HG02759 (cell line): ENCODE measurements at regions not wholly inside any gene's neighbourhood (a gene's known extent, or its start where the extent isn't known, plus 50 kb on each side); places are given as distances from the start of the nearest gene placed in this dataset.

ENCODE experiments used
- ATAC-seq: cut with Tn5 transposase; IDR thresholded peaks from one replicate; pipeline ENCODE4 v1.9.1; 2021; ENCODE audit warnings: mild to moderate bottlenecking, moderate library complexity; ENCODE audit not compliant: unreplicated experiment

- ATAC-seq, result no peak
These were observed 128.4 kb upstream of the JAG1 start for GRCh38 chr20:10802236-10802635.

DNA sequence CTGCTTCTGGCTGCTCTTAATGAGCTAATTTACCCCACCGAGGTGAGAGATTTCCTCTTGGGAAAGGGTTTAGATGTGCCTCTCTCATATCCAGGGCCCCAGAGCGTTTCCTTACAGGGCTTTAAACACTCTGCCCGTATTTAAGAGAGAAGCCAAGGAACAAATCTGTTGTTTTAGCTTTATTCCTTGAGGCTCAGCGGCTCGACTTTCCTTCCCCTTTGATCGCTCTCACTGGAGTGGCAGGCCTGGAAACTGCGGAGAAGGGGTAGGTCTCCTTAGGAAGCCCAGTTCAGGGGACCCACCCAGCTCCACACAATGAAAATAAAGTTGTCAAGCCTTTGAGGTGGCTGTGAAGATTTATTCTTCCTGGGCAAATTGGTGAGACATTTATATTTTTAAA lies 132.0 kb upstream of the JAG1 start:
- no peak for ATAC-seq

DNA sequence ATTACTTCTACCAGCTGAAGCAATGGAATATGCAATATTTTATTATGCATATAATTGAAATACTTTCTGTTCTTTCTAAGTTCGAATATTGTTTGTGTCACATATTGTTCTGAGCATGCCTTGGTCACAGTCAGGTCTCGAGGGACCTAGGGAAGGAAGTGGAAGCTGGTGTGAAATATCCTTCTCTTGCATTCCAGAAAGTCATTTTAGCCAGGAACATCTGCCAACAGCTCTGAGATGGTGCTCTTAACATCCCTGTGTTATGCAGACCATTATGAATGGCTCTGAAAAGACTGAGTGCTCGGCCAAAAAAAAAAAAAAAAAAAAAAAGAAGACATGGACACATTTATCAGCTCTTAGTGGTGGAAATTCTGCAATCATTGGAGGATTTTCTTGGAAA lies 132.7 kb upstream of the JAG1 start:
- ATAC-seq, result no peak

DNA sequence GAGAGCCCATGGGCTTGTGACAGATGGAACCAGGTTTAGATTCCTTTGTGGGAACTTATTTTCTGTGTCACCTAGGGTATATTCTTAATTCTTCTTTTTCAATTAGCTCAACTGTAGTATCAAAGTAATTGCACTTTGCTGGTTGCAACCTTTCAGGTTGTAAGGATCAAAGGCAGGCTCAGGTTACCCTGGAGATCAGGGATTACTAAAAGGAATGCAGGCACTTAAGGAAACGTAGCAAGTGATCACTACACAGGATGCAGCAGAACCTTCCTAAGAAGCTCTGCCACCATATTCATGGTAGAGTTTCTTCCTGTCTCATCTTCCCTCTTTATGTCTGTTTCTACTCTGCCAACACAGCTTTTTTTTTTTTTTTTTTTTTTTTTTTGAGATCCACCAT lies 133.2 kb upstream of the JAG1 start:
- no peak for ATAC-seq

GRCh38 chr20:10812759-10813327 lies 139.0 kb upstream of the JAG1 start:
- ATAC-seq, result no peak

- ATAC-seq, result no peak
These were observed 149.8 kb upstream of the JAG1 start for GRCh38 chr20:10823585-10823984.

DNA sequence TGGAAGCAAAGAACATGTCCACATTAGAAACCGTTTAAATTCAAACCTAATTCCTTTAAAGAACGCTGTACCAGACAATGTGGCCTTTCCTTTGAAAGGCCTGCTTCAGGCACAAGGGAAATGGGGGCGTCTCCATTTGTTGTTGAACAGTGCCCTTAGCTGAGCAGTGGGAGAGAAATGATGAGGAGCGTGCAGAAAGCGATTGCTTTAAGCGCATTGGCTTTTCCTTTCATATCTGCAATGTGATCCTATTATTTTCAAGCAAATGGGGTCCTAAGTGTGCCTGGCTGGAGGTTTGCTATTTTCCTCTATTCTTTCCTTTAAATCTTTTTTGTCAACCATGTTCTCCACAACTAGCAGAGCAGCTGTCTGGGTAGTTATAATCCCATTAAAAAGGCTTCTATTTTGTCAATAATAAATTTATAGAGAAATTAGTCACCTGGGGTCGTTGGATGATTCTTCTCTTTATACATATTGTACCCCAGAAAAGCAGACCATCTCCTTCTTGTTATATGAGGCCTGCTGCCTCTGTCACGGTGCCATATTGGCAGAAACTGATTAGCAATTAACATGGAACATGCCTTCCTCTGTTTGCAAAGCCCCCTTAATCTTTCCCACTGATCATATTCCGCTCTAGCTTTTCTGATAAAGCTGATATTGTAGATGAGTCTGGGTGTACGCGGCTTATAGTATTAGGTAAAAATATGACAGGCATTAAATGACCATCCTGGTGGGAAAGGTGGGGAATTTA lies 151.1 kb upstream of the JAG1 start:
- ATAC-seq, result no peak

GRCh38 chr20:10826111-10826510 lies 152.3 kb upstream of the JAG1 start:
- no peak for ATAC-seq

DNA sequence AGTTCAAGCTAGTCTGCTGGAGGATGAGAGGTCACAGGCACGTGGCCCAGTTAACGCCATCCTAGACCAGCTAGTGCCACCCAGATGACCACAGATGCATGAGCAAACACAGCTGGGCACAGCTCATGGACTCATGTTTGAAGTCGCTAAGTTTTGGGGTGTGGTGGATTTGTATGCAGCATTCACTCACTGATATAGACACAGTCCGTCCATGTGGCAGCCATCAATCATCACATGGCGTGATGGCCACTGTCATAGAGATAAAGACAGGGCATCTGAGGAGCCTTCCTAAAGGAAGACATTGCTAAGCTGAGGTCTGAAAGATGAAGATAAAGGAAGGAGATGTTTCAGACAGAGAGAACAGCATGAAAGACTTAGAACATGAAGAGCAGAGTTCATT lies 154.4 kb upstream of the JAG1 start:
- ATAC-seq, result no peak

DNA sequence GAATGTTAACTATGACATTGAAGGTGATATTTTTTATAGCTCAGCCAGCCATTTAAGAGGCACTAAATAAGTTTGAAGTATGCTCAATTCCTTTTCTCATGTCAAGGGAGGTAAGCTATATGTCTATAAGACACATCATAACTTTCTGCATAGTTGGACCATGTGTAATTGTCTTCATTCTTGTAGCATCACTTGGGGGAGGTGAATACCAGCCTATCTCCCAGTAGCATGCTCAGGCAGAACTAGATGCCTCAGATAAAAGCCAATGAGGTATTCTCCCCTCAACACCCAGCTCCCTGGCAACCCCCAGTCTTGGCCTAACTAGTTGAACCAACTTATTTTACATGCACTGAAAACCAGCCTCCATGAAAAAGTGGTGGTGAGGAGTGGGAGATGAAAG lies 158.3 kb upstream of the JAG1 start:
- ATAC-seq, result no peak

- ATAC-seq, result no peak
These were observed 164.1 kb upstream of the JAG1 start for GRCh38 chr20:10837901-10838300.

DNA sequence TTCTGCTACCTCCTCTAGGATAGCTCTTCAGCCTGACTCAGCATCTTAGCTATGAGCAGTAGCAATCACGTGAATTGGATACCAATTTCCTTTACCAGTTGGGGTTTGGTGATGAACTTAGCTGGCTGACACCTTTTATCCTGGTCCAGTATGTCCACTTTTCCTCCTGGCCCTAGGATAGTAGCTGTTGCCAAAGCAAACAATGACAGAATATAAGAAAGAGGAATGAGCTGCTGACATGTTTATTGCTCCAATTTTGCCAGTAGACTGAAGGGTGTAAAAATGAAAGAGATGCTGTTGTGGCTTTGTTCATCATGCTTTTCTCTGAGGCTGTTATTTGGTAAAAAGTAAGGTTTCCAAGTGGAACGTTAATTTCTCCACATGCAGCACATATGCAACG lies 168.3 kb upstream of the JAG1 start:
- ATAC-seq, result no peak

GRCh38 chr20:10843146-10843711 lies 169.4 kb upstream of the JAG1 start:
- no peak for ATAC-seq

GRCh38 chr20:10846766-10847165 lies 173.0 kb upstream of the JAG1 start:
- ATAC-seq, result no peak

- ATAC-seq, result no peak
These were observed 175.1 kb upstream of the JAG1 start for GRCh38 chr20:10848810-10849370.

GRCh38 chr20:10853176-10853575 lies 179.4 kb upstream of the JAG1 start:
- no peak for ATAC-seq

- no peak for ATAC-seq
These were observed 179.9 kb upstream of the JAG1 start for GRCh38 chr20:10853731-10854130.

- ATAC-seq, result no peak
These were observed 181.2 kb upstream of the JAG1 start for GRCh38 chr20:10854976-10855375.

DNA sequence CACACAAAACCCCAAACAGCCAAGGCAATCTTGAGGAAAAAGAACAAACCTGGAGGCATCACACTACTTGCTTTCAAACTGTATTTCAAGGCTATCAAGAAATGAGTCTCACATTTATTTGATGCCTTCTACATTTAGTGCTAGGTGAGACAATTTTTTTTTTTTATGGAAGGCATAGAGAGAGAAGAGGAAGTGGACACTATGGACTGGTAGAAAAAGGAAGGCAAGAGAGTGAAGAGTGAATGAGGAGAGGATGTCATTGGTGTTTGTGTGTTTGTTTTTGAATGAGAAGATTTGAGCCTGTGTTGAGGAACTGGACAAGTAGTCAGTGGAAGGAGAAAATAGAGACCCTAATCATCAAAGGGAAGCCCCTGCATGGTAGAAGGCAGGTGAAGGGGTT lies 182.0 kb upstream of the JAG1 start:
- no peak for ATAC-seq

DNA sequence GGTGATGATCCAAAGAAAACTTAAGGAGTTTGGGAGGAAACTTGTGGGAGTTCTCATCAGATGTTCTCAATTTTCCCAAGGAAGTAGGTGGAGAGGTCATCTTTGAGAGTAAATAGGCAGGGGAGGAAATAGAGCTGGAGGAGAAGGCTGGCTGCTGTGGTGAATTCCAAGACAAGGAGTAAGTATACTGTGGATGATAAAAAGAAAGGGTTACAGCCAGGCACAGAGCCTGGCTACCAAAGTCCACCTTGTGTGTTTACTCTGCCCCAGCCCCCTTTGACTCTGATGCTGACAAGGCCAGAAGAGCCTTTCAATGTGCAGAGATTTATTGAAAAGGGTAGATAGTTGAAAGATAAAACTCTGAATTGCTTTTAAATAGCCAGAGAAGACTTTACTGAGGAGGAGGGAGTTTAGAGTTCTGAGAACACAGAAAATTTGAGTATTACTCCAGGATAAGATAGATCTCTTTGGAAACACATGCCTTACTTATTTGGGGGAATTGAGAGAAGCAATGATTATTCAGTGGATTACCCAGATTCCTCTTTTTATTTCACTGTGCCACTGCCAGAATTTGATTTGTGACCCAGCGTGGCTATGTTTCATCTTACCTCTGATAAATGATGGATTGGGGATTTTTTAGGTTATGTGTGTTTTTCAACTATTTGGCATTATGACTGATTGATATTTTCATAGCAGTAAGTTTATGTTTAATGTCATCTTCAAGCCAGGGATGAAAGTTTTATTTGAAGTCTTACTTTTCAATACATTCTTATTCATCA lies 182.6 kb upstream of the JAG1 start:
- no peak for ATAC-seq

DNA sequence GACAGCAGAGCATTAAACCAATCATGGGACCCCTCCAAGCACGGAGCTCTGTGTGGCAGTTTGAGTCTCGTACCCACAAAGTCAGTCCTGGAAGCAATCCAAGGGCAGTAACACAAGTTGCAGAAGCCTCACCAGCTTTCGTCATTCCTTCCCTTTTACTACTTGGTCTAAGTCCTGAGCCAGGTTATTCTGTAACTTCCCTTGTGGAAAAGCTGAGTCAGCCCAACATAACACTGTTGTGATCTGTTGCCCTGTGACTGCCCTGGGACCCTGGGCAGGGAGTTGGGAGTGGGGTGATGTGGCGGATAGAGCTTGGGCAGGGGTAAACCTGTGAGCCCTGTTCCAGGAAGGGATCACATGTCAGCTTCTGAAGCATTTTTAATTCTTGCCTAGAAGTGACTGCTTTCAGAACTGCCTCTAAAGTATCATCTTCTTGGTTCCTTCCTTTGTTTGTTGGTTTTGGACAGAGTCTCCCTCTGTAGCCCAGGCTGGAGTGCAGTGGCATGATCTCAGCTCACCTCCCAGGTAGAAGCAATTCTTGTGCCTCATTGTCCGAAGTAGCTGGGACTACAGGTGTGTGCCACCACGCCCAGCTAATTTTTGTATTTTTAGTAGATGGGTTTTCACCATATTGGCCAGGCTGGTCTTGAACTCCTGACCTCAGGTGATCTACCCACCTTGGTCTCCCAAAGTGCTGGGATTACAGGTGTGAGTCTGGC lies 183.7 kb upstream of the JAG1 start:
- no peak for ATAC-seq
